HG03342 (cell line): ENCODE measurements at regions not wholly inside any gene's neighbourhood (a gene's known extent, or its start where the extent isn't known, plus 50 kb on each side); places are given as distances from the start of the nearest gene placed in this dataset.

Experiments used
- ATAC-seq: cut with Tn5 transposase; IDR thresholded peaks from one replicate; pipeline ENCODE4 v1.9.1; 2021; ENCODE audit warnings: mild to moderate bottlenecking, moderate library complexity; ENCODE audit not compliant: unreplicated experiment

DNA sequence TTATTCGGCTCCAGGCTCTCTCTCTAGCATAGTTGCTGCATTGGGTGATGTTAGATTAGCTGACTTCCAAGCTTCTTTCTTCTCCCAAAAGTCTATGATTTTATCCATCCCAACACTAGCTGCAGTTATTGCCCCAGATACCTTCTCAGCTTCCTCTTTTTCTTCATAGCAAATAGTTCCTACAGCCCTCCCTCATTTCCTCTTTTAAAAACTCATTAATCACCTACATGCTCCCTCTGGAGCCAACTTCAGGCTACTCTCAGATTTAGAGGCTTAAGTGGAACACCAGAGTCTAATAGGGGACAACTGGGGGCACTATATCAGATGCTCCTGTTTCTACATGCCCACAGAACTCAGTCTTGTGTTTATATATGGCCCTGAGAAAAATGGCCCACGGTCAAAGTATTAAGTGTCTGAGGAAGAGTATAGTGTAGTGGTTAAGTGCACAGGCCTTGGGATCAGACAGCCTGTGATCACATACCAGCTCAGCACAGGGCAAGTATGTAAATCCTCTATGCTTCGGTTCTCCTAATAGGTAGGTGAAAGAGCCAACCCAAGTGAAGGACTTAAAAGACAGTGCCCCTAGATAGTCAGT is 241.9 kb upstream of the SLC14A2 start:
- no peak for ATAC-seq

- no peak for ATAC-seq
Measured at GRCh38 chr18:45374236-45374635, 241.0 kb upstream of the SLC14A2 start.

DNA sequence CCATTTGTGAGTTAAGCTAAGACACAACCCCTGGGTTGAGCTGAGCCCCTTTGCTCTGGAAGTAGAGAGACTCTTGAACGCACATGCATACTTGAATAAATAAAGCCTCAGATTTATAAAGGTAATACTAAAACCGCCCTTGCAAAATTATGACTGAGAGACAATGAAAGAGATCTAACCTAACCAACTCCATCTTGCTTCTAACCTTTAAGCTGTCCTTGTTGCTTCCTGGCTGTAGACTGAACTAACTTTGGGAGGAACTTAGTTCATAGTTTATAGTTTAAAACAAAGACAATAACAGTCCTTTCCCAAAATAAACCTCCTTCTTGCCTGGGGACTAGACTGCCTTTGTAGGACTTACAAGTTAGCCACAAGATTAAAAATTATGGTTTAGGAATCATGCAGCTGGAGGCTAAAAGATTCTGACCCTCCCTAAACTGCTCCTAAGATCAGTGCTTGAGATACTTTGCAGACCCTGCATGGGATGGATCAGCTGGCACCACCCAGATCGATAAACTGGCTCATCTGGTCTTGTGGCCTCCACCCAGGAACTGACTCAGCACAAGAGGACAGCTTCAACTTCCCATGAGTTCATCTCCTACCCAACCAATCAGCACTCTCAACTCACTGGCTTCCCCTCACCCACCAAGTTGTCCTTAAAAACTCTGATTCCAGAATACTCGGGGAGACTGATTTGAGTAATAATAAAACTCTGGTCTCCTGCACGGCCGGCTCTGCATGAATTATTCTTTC is 240.2 kb upstream of the SLC14A2 start:
- no peak for ATAC-seq

GRCh38 chr18:45376193-45376592 is 239.1 kb upstream of the SLC14A2 start:
- ATAC-seq = no peak

- ATAC-seq = no peak
Measured at GRCh38 chr18:45378308-45378707, 237.0 kb upstream of the SLC14A2 start.

- ATAC-seq = no peak
Measured at GRCh38 chr18:45378933-45379332, 236.3 kb upstream of the SLC14A2 start.

DNA sequence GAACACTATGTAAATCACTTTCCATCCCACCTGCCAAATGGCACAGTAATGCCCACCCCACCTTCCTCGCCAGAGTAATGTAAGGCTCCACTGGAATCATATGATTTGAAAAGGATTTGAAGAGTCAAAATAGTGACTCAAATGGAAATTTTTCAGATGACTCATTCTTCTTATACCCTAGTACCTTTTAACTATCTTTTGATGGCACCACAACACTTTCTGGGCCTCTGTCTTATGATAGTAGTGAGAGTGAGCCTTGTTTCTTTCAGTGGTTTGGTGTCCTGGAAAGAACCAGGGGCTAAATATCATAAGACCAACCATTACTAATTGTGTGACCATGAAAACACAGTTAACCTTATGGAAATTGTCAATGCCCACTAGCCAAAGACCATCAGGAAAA is 235.4 kb upstream of the SLC14A2 start:
- no peak for ATAC-seq

GRCh38 chr18:45381282-45381681 is 234.0 kb upstream of the SLC14A2 start:
- ATAC-seq = no peak

- no peak for ATAC-seq
Measured at GRCh38 chr18:45383228-45383627, 232.0 kb upstream of the SLC14A2 start.

- ATAC-seq = peak; percentile 54
Measured at GRCh38 chr18:45384137-45384961, 230.9 kb upstream of the SLC14A2 start.

DNA sequence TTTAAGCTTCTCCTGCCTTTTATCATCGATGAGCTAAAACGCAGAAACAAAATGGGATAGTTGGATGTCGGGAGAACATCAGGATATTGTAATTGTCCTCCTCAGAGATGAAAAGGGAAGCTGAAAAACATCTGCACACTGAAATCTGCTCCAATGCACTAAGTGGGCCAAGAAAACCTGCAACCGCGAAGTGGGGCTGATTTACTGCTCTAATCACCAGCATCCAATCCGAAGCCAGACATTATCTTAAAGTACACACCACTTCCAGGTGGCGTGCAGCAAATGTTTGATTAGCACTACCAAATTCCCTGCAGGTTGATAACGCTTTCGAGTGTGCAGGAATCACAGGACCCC is 230.3 kb upstream of the SLC14A2 start:
- no peak for ATAC-seq

GRCh38 chr18:45386041-45386655 is 229.1 kb upstream of the SLC14A2 start:
- no peak for ATAC-seq

GRCh38 chr18:45387229-45387628 is 228.0 kb upstream of the SLC14A2 start:
- no peak for ATAC-seq

- ATAC-seq = no peak
Measured at GRCh38 chr18:45398448-45398847, 216.8 kb upstream of the SLC14A2 start.

DNA sequence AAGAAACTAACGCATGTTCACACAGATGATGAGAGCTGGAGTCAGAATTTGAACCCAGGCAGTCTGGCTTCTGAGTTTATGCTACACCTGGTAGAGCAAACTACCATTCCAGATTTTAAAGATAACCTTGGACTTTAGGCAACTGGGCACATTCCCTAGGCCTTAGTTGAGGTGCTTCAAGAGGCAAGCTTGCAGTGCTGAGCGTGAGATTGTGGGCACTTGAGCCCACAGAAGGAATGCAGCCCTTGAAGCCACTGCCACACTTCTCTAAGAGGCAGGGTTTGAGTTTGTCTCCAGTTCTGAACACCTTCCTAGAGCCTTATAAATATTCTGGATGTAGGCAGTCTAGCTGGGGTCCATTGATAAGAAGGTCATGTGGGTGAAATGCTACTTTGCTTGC is 216.1 kb upstream of the SLC14A2 start:
- no peak for ATAC-seq

- ATAC-seq = no peak
Measured at GRCh38 chr18:45399643-45400042, 215.6 kb upstream of the SLC14A2 start.

DNA sequence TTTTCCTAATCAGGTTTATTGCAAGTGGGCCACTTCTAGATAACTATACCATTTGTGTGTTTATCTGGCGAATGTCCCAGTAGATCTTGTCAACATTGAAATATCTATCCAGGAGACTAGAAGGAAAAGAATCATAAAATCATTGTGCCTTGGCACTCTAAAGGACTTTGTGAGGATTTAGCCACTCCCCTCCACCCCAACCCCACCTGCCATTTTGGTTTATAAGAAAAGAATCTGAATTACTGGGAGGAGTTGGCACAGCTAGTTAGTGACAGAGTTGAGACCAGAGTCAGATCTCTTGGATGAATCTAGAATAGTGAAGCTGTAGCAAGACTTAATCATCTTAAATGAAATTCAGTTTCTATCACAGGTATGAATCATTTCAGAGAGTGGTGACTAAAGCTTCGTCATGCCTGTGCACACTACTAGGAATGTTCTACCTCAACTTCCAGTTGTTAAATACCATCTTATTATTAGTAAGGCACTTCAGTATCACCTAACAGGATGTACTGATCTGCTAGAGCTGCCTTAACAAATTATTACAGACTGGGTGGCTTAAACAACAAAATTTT is 212.7 kb upstream of the SLC14A2 start:
- ATAC-seq = no peak

- ATAC-seq = no peak
Measured at GRCh38 chr18:45403341-45404049, 211.8 kb upstream of the SLC14A2 start.

- ATAC-seq = no peak
Measured at GRCh38 chr18:45408218-45408617, 207.1 kb upstream of the SLC14A2 start.

DNA sequence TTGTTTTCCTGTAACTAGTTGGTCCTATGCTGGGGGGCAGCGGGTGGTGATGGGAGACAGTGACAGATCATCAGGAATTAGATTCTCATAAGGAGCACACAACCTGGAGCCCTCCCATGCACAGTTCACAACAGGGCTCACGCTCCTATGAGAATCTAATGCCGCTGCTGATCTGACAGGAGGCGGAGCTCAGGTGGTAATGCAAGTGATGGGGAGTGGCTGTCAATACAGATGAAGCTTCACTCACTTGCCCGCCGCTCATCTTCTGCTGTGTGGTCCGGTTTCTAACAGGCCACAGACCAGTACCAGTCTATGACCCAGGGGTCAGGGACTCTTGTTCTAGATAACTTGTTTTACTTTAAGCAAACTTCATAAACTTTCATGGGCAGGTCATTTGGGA is 205.3 kb upstream of the SLC14A2 start:
- no peak for ATAC-seq

GRCh38 chr18:45412577-45412976 is 202.7 kb upstream of the SLC14A2 start:
- no peak for ATAC-seq
